ENCODE measurements at regions not wholly inside any gene's neighbourhood (a gene's known extent, or its start where the extent isn't known, plus 50 kb on each side); places are given as distances from the start of the nearest gene placed in this dataset.

DNA sequence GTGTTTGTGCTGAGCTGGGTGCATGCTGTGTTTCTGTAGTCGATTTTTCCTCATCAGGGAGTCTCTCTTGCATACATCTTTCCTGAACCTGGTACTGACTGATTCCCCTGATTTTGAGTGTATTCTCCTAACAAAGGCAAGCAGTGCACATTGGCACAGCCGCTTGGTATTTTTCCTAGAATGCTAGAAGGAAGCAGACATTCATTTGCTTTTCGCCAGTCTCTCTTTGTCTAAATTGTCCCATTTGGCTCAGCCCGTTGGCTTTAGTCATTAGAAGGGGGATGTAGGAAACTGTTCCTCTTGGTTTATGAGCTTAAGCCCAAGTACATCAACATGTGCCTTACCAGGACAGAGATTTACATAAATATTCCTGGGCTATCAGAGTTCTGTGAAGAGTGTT is 266.1 kb upstream of the TMTC4 start:
- ATAC-seq (ENCODE audit: low read depth) (no peak), DNase-seq (no peak)
- Histone ChIP-seq H3K18ac (ENCODE audit: low read depth, low read length) (no peak overlapping the region; the same call in 1 of the 2 replicates), H3K4me3 (ENCODE audit: insufficient read depth, low read depth, low read length) (no peak overlapping the region), H3K4ac (ENCODE audit: low read depth, low read length) (no peak overlapping the region), H3K14ac (replicated peaks; ENCODE audit: low read depth, low read length) (no peak overlapping the region), H3K79me1 (ENCODE audit: low read depth in 1 of 2, low read length in 2 of 2) (no peaks in the 10 kb centered on the region), H3K56ac (ENCODE audit: extremely low read depth, insufficient read depth, low read length) (no peak overlapping the region), H2BK15ac (ENCODE audit: low read depth, low read length) (no peak overlapping the region), H3K4me1 (ENCODE audit: control insufficient read depth, insufficient read depth, low read length) (no peaks in the 10 kb centered on the region), H4K20me1 (ENCODE audit: insufficient read depth, low read length) (no peaks in the 10 kb centered on the region), H4K8ac (ENCODE audit: low read depth in 2 of 2, low read length in 2 of 2) (no peak overlapping the region), H3K9me1 (ENCODE audit: insufficient read depth, low read length) (no peaks in the 10 kb centered on the region), H3K23ac (ENCODE audit: low read depth, low read length) (no peak overlapping the region), H2BK120ac (ENCODE audit: low read depth, low read length) (no peak overlapping the region), H4K5ac (ENCODE audit: low read depth, low read length) (no peak overlapping the region), H2BK20ac (ENCODE audit: low read depth, low read length) (no peak overlapping the region), H4K91ac (ENCODE audit: insufficient read depth, low read depth, low read length) (peak overlapping the region; percentile 20; the same call in 1 of the 2 replicates), H3K9me3 (ENCODE audit: control insufficient read depth, insufficient read depth, low read length) (peaks cover 2% of the 10 kb centered on the region; the same call in 1 of the 2 replicates), H3K36me3 (ENCODE audit: control insufficient read depth, insufficient read depth, low read length) (no peaks in the 10 kb centered on the region), H2AK9ac (replicated peaks; ENCODE audit: low read depth, low read length, poor library complexity) (no peak overlapping the region), H3K27me3 (ENCODE audit: control insufficient read depth, insufficient read depth, low read length) (peaks cover under 1% of the 10 kb centered on the region; the same call in 1 of the 2 replicates), H3K4me2 (ENCODE audit: low read depth, low read length) (no peak overlapping the region), H2BK5ac (ENCODE audit: low read depth, low read length, poor library complexity, severe bottlenecking) (no peak overlapping the region), H3K9ac (ENCODE audit: low read depth, low read length) (no peak overlapping the region), H3K27ac (ENCODE audit: insufficient read depth, low read length) (no peak overlapping the region), H2AFZ (replicated peaks; ENCODE audit: low read length, poor library complexity) (no peak overlapping the region), H2AK5ac (ENCODE audit: low read depth, low read length) (no peak overlapping the region)
- TF ChIP-seq, protein P1, sequence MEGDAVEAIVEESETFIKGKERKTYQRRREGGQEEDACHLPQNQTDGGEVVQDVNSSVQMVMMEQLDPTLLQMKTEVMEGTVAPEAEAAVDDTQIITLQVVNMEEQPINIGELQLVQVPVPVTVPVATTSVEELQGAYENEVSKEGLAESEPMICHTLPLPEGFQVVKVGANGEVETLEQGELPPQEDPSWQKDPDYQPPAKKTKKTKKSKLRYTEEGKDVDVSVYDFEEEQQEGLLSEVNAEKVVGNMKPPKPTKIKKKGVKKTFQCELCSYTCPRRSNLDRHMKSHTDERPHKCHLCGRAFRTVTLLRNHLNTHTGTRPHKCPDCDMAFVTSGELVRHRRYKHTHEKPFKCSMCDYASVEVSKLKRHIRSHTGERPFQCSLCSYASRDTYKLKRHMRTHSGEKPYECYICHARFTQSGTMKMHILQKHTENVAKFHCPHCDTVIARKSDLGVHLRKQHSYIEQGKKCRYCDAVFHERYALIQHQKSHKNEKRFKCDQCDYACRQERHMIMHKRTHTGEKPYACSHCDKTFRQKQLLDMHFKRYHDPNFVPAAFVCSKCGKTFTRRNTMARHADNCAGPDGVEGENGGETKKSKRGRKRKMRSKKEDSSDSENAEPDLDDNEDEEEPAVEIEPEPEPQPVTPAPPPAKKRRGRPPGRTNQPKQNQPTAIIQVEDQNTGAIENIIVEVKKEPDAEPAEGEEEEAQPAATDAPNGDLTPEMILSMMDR (conservative IDR thresholded peaks at IDR 0.05; ENCODE audit: low read depth, low read length), result no peak
- no peak for TF ChIP-seq FOS (IDR thresholded peaks at IDR 0.05; ENCODE audit: low read depth, low read length)
- no peak for TF ChIP-seq SMC3 (IDR thresholded peaks at IDR 0.05; ENCODE audit: low read depth, low read length)
- no peak for TF ChIP-seq MXI1 (IDR thresholded peaks at IDR 0.05; ENCODE audit: borderline replicate concordance, low read depth, low read length)
- TF ChIP-seq BHLHE40 (IDR thresholded peaks at IDR 0.05; ENCODE audit: low read depth, low read length), result no peak
- TF ChIP-seq, protein P2, sequence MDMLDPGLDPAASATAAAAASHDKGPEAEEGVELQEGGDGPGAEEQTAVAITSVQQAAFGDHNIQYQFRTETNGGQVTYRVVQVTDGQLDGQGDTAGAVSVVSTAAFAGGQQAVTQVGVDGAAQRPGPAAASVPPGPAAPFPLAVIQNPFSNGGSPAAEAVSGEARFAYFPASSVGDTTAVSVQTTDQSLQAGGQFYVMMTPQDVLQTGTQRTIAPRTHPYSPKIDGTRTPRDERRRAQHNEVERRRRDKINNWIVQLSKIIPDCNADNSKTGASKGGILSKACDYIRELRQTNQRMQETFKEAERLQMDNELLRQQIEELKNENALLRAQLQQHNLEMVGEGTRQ (IDR thresholded peaks at IDR 0.05; ENCODE audit: low read depth, low read length), result no peak
- no peak for TF ChIP-seq ELK1 (IDR thresholded peaks at IDR 0.05; ENCODE audit: borderline replicate concordance, low read depth, low read length)
- no peak for TF ChIP-seq POLR2A (IDR thresholded peaks at IDR 0.05; ENCODE audit: low read depth, low read length)
- ChIA-PET CTCF (no interaction called here), POLR2A (ENCODE audit: unreplicated experiment) (no interaction called here)
- in situ Hi-C loops (cut with MboI; ENCODE audit: low sequenced_read_pairs) (no loop called here), intact Hi-C loops (cut with micrococcal nuclease) (no loop called here), dilution Hi-C loops (cut with HindIII; ENCODE audit: low sequenced_read_pairs, unreplicated experiment) (no loop called here)
- 27% methylated on average over 2 of the region's 4 CpGs; no CpG with 5 or more reads in 1 of the 2 experiments for WGBS, 2 experiments (ENCODE audit: extremely low coverage in 2 of 2, insufficient read length in 1 of 2)
- BruUV-seq (replicated peaks), result no TSS peak
